Loucy (cell line): ENCODE measurements at regions not wholly inside any gene's neighbourhood (a gene's known extent, or its start where the extent isn't known, plus 50 kb on each side); places are given as distances from the start of the nearest gene placed in this dataset.

Experiments
- EZH2phosphoT487 ChIP-seq: fragments of 200-600 bp; IDR thresholded peaks from 2 replicates; pipeline ENCODE4 v1.6.1; 2018; ENCODE audit warnings: antibody characterized with exemption, mild to moderate bottlenecking, moderate library complexity, borderline replicate concordance
- TF ChIP-seq, protein P1 (sequence below): fragments of 200-600 bp; sonication (generic); conservative IDR thresholded peaks from 2 replicates; pipeline ENCODE4 v1.5.1; 2014; ENCODE audit warnings: mild to moderate bottlenecking, antibody characterized with exemption, low read length

DNA sequence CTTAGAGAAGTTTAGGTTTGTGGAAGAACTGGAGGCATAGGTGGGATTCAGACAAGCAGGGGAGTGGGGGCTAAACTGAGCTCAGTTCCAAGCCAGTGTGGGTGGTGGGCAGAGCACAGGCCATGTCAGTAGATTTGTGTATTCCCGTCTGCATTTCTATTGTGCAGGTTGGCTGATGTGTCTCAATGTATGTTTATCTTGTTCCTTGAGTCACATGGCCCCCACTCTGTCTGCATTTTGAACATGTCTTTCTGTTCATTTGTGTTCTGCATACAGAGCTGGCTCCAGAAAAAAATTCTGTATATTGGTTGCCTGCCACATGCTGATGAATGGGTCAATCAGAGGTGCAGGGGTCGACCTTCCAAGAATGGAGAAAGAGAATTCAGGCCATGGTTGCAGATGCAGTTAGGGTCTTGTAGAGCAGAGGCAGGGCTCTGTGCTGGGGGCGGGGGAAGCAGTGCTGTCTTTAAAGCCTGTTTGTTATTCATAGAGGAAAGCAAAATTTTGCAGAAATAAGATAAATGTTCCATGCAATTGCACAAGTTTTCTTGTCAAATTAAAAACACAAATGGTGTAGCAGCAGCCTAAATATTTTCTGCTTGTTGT, 166.7 kb downstream of the CDH26 start:
- TF ChIP-seq, protein P1, sequence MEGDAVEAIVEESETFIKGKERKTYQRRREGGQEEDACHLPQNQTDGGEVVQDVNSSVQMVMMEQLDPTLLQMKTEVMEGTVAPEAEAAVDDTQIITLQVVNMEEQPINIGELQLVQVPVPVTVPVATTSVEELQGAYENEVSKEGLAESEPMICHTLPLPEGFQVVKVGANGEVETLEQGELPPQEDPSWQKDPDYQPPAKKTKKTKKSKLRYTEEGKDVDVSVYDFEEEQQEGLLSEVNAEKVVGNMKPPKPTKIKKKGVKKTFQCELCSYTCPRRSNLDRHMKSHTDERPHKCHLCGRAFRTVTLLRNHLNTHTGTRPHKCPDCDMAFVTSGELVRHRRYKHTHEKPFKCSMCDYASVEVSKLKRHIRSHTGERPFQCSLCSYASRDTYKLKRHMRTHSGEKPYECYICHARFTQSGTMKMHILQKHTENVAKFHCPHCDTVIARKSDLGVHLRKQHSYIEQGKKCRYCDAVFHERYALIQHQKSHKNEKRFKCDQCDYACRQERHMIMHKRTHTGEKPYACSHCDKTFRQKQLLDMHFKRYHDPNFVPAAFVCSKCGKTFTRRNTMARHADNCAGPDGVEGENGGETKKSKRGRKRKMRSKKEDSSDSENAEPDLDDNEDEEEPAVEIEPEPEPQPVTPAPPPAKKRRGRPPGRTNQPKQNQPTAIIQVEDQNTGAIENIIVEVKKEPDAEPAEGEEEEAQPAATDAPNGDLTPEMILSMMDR, result no peak
- TF ChIP-seq EZH2phosphoT487, result no peak
